Upper lobe of right lung (tissue), 1 donor: ENCODE measurements at regions not wholly inside any gene's neighbourhood (a gene's known extent, or its start where the extent isn't known, plus 50 kb on each side); places are given as distances from the start of the nearest gene placed in this dataset.

Experiments used
- ATAC-seq: fragments of 200-7000 bp; cut with Tn5 transposase; one replicate; pipeline ENCODE4 v1.9.1; 2020; ENCODE audit warnings: mild to moderate bottlenecking, moderate library complexity
- DNase-seq: peaks from one replicate; pipeline ENCODE4 v3.0.0-alpha.2; 2020
- H3K27ac ChIP-seq: fragments of 200-600 bp; one replicate; pipeline ENCODE4 v1.8.0; 2022
- H3K27me3 ChIP-seq: fragments of 200-600 bp; one replicate; pipeline ENCODE4 v1.8.0; 2022; ENCODE audit warnings: mild to moderate bottlenecking
- H3K36me3 ChIP-seq: fragments of 200-600 bp; one replicate; pipeline ENCODE4 v1.8.0; 2022
- H3K4me1 ChIP-seq: fragments of 200-600 bp; one replicate; pipeline ENCODE4 v1.8.0; 2022
- H3K4me3 ChIP-seq: fragments of 200-600 bp; one replicate; pipeline ENCODE4 v1.8.0; 2022; ENCODE audit warnings: mild to moderate bottlenecking
- H3K9me3 ChIP-seq: fragments of 200-600 bp; one replicate; pipeline ENCODE4 v1.8.0; 2022
- intact Hi-C: fragments of 100-400 bp; cut with DNase I; formaldehyde crosslinking; loops from one replicate; pipeline ENCODE4 v1.11.0; 2022
- TF ChIP-seq, protein P1 (sequence below): fragments of 200-600 bp; IDR thresholded peaks from one replicate; pipeline ENCODE4 v1.8.0; 2022; ENCODE audit warnings: antibody characterized with exemption
- donor health status: DM: no; HTN: yes; CAD: no; lungs with severe emphysema.

DNA sequence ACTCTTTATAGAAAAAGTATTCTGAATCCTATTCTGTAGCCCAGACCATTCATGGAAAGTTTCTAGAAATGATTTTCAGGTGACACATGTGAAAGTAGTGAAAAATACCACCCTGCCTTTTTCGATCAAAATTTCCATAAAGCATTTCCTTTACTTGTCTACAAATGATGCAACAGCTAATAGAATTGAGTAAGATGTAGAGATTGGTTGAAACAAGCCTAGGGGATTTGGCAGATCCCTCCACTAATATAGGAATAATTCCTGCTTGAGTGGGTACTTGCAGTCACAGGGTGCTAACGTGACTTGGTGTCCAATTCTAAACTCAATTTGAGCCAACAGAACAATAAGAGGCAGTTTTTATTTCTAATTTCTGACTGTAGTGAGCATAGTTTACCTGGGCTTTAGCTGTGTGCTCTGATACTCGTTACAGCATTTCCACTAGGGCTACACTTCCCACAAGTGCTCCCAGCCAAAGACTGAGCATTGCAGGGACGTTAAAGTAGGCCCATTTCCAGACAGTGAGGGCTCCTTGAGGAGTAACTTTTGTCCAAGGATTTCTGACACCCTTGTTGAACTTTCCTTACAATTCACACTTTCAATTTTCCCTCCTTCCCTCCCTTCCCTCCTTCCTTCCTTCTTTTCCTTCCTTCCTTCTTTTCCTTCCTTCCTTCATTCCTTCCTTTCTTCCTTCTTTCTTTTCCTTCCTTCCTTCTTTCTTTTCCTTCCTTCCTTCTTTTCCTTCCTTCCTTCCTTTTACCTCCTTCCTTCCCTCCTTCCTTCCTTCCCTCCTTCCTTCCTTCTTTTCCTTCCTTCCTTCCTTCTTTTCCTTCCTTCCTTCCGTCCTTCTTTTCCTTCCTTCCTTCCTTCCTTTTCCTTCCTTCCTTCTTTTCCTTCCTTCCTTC is 53.9 kb upstream of the TP63 start:
- TF ChIP-seq, protein P1, sequence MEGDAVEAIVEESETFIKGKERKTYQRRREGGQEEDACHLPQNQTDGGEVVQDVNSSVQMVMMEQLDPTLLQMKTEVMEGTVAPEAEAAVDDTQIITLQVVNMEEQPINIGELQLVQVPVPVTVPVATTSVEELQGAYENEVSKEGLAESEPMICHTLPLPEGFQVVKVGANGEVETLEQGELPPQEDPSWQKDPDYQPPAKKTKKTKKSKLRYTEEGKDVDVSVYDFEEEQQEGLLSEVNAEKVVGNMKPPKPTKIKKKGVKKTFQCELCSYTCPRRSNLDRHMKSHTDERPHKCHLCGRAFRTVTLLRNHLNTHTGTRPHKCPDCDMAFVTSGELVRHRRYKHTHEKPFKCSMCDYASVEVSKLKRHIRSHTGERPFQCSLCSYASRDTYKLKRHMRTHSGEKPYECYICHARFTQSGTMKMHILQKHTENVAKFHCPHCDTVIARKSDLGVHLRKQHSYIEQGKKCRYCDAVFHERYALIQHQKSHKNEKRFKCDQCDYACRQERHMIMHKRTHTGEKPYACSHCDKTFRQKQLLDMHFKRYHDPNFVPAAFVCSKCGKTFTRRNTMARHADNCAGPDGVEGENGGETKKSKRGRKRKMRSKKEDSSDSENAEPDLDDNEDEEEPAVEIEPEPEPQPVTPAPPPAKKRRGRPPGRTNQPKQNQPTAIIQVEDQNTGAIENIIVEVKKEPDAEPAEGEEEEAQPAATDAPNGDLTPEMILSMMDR, result no peak
- ATAC-seq, result no peak
- intact Hi-C loops, result no loop called here
- no peaks in the 10 kb centered on the region for H3K4me1 ChIP-seq
- no peaks in the 10 kb centered on the region for H3K36me3 ChIP-seq
- no peaks in the 10 kb centered on the region for H3K27me3 ChIP-seq
- no peak for DNase-seq
- H3K4me3 ChIP-seq, result no peak overlapping the region
- no peak overlapping the region for H3K27ac ChIP-seq
- no peaks in the 10 kb centered on the region for H3K9me3 ChIP-seq

DNA sequence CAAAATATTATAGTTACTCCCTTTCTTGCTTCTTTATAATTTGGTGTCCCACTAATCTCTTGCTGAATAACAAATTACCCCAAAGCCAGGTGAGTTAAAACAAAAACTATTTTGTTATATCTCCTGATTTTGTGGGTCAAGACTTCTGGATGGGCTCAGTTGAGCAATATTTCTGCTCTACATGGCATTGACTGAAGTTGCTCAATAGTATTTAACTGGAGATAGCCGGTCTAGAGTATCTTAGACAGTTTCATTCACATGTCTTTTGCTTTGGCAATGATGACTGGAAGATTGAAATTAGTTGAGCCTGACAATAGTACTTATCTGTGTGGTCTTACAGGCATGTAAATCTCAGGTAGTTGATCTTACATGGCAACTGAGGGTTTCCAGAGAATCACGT is 51.0 kb upstream of the TP63 start:
- no peak for DNase-seq
- no peaks in the 10 kb centered on the region for H3K4me1 ChIP-seq
- H3K36me3 ChIP-seq, result no peaks in the 10 kb centered on the region
- no peaks in the 10 kb centered on the region for H3K9me3 ChIP-seq
- no peak for ATAC-seq
- H3K4me3 ChIP-seq, result no peak overlapping the region
- intact Hi-C loops, result no loop called here
- H3K27me3 ChIP-seq, result no peaks in the 10 kb centered on the region
- H3K27ac ChIP-seq, result no peak overlapping the region
- TF ChIP-seq, protein P1, result no peak
